RCC 7860 (cell line): ENCODE measurements at regions not wholly inside any gene's neighbourhood (a gene's known extent, or its start where the extent isn't known, plus 50 kb on each side); places are given as distances from the start of the nearest gene placed in this dataset.
"Not testable (repeated sequence)": the region's sequence is repeated elsewhere in the genome, so short reads cannot be mapped to it uniquely, and the experiment has no call there.

ENCODE experiments used
- DNase-seq: peaks from one replicate; pipeline ENCODE4 v3.0.0-alpha.2; 2015; ENCODE audit warnings: low spot score
- FAIRE-seq: peaks from 2 replicates; lab custom pipeline; 2012; peaks lifted over from hg19 to GRCh38; lab: Jason Lieb, UNC

DNA sequence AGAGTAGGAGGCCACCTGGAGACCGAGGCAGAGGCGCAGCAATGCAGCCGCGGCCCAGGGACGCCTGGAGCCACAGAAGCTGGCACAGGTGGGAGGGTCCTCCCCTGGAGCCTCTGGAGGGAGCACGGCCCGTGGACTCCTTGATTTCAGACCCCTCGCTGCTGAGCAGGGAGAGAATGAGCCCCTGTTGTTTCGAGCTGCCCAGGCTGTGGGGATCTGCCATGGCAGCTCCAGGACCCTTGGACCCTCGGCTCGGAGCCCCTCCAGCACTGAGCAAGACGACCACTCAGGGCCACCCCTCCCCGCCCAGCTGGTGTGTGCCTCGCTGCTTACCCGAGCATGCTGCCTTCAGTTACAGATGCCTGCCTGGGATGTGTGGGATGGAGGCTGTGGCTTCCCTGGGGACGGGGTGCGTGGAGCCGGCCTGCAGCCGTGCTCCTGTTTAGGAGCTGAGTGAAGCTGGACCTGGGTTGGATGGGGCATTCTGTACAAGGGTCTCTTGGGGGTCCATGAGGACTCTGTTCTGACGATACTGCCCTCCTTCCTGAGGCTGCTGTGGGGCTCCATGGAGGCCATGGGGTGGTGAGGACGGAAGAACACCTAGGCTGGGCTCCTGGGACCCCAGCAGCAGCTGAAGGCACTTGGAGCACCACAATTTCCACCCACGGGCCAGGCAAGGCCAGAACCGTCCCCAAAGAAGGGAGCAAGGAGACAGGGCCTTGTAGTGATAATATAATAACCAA, 115.1 kb upstream of the LPCAT1 start:
- DNase-seq (no peak), FAIRE-seq (no peak)

DNA sequence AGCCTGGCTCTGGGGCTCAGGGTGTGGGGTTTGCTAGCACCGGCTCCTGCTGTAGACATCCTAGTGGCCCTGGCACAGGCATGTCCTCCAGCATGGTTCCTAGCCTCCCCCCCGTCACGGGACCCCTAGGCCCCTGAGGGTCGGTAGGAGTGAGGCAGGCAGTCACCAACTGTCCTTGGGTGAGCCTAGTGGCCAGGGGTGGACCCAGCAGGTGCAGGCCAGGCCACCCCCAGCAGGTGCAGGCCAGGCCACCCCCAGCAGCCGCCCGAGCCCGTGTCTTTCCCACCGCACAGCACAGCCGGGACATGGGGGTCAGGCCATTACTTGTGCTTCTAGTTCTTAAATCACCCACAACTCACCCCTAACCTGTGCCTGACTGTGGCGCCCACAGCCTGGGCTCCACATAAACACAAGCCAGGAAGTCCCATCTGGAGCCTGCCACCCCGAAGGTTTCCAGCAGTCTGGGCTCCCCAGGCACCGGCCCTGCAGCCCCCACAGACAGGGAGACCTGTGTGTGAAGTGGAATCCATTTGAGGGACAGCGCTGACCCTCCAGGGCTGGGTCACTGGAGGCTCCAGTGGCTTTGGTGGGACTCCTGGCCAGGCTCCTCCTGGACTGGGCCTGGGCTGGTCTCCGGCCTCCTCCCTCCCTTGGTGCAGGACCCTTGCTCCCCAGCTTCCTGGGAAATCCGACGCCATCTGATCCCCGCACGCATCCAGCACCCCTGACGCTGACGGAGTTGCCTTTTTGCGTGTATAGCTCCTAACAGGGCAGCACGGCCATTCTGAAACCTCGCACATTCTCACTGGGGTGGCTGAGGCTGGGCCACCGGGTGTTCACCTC, 114.1 kb upstream of the LPCAT1 start:
- FAIRE-seq (no peak), DNase-seq (no peak)

DNA sequence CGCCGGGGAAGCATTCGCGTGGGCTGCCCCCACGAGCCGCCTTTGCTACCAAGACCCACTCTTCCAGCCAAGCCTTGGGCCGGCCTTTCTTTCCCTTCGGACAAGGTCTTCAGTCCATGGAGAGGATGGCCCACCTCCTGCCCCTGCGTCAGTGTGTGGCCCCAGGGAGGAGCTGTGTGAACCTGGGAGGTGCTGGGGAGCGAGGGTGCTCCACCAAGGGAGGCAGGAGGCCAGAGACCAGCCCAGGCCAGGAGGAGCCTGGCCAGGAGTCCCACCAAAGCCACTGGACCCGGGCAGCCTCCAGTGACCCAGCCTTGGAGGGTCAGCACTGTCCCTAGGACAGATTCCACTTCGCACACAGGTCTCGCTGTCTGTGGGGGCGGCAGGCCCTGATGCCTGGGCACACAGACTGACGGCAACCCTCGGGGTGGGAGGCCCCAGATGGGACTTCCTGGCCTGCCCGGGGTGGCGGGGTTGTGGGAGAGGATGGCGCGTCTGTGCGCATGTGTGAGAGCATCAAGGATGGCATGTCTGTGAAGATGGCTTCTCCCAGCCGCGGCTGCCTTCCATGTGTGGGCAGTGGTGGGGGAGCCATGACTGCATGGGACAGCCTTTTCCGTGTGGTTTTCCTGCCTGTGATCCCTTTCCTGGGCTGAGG, 113.3 kb upstream of the LPCAT1 start:
- FAIRE-seq: no peak
- DNase-seq: no peak

DNA sequence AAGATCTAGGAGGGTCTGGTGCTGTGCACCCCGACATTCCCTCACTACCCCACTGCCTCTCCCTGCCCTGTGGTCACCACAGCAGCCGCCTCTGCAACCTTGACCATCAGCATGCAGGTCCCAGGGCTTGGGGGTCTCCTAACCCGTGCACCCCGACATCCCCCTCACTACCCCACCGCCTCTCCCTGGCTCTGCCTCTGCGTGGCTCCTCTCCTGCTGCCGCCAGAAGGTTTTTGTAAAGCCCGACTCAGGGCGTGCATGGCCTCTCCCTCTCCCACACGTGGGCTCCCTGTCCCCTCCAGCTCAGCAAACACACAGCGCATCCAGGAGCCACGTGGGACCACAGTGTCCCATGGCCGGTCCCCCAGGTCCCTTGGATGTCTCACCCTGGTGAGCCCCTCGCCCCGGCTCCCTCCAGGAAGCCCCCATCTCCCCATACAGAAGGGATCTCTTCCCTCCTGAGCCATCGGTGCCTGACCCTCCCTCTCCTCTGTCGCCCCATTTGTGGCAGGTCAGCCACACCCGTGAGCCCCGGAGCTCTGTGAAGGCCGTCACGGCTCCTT, 112.5 kb upstream of the LPCAT1 start:
- not testable (repeated sequence) for FAIRE-seq

DNA sequence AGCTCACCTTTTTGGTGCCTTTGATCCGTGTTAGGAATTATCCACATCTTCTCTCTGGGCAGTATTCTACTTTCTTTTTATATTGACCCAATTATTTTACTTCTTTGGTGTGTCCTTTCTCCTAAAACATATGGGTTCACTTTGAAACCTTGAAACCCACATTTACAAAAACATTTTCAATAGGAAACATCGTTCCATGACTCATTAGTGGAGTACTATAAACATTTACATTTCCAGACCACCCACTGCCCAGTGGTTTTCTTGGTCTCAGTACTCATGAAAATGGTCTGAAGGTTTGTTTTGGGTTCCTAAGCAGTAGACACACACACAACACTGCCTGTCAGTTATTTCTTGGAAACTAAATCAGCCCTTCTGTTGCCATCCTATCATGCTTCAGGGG, 111.7 kb upstream of the LPCAT1 start:
- DNase-seq, FAIRE-seq: not testable (repeated sequence)

More for the DNA sequence above, 112.5 kb upstream of the LPCAT1 start:
- not testable (repeated sequence) for DNase-seq

DNA sequence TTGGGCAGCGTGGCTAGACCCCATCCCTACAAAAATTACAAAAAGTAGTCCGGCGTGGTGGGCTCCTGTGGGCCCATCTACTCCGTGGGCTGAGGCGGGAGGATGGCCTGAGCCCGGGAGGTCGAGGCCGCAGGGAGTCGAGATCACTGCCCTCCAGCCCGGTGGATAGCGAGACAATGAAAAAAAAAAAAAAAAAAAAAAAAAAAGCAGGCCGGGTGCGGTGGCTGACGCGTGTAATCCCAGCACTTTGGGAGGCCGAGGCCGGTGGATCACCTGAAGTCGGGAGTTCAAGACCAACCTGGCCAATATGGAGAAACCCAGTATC, 110.5 kb upstream of the LPCAT1 start:
- no peak for FAIRE-seq
- no peak for DNase-seq

DNA sequence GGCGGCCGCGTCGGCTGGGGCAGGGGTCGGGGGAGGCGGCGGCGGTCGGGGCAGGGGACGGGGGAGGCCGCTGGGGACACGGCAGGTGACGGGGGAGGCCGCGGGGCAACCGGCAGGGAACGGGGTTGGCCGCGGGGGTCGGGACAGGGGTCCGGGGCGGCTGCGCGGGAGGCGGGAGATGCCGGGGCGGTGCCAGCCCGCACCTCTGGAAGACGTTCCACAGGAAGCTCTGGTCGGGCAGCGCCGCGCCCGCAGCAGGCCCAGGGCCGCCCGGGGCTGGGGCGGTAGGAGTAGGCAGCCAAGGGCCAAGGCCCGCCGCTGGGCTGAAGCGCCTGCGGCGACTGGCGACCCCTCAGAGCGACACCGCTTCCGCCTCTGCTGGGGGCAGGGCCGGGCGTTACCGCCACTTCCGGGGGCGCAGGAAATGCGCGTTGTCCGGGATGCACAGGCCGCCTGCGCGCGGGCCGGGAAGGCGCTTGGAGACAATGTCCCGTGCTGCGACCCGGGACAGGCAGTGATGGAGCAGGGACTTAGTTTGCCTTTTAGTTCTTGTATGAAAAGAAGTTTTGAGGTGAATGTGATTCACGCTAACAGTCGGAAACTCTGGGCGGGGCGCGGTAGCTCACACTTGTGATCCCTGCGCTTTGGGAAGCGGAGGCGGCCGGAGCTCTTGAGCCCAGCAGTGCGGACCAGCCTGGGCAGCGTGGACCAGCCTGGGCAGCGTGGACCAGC, 110.0 kb upstream of the LPCAT1 start:
- no peak for FAIRE-seq
- DNase-seq: no peak

DNA sequence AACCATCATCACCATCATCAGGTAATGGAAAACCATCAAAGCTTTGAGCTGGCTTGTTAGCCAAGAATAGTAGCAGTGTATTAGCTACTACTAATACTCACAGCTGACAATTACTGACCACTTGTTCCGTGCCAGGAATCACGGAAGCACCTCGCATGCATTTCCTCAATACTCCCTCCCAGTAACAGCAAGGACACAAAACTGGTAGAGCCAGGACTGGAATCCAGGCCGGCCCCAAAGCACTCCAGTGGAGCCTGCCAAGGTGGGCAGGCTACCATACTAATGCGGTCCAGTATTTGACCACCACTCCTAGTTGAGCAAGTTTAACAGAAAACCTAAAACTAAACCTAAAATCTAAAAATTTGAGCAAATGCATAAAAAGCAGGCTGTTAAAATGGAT, 107.2 kb upstream of the LPCAT1 start:
- FAIRE-seq, DNase-seq: not testable (repeated sequence)

DNA sequence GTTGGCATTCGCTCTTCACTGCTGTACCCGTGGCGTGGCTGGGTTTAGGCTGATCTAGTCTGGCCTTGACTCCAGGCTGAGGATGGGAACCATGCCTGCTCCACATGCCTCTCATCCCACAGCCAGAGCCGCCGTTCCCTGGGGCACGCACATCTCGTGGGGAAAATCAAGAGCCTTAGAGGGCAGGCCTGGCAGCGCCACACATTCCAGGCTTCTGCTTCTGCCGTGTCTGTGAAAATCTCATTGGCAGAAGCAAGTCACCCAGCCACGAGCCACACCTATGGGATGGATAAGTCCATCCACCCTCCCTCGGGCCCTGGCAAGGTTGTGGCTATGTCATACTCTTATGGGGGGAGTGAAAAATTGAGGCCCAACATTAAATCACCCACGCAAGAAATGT, 102.6 kb upstream of the LPCAT1 start:
- FAIRE-seq: not testable (repeated sequence)

DNA sequence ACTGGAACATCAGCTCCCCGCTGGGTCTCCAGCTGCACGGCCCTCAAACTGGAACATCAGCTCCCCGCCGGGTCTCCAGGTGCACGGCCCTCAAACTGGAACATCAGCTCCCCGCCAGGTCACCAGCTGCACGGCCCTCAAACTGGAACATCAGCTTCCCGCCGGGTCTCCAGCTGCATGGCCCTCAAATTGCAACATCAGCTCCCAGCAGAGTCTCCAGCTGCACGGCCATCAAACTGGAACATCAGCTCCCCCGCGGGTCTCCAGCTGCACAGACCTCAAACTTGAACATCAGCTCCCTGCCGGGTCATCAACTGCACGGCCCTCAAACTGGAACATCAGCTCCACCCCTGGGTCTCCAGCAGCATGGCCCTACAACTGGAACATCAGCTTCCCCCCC, 95.8 kb upstream of the LPCAT1 start:
- not testable (repeated sequence) for DNase-seq, FAIRE-seq

More for the DNA sequence above, 102.6 kb upstream of the LPCAT1 start:
- not testable (repeated sequence) for DNase-seq

DNA sequence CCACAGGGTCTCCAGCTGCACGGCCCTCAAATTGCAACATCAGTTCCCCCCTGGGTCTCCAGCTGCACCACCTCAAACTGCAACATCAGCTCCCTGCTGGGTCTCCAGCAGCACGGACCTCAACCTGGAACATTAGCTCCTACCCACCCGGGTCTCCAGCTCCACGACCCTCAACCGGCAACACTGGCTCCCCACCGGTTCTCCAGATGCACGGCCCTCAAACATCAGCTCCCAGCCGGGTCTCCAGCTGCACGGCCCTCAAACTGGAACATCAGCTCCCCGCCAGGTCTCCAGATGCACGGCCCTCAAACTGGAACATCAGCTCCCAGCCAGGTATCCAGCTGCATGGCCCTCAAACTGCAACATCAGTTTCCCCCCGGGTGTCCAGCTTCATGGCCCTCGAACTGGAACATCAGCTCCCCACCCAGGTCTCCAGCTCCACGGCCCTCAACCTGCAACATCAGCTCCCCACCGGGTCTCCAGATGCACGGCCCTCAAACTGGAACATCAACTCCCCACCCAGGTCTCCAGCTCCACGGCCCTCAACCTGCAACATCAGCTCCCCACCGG, 94.6 kb upstream of the LPCAT1 start:
- DNase-seq, FAIRE-seq: not testable (repeated sequence)

DNA sequence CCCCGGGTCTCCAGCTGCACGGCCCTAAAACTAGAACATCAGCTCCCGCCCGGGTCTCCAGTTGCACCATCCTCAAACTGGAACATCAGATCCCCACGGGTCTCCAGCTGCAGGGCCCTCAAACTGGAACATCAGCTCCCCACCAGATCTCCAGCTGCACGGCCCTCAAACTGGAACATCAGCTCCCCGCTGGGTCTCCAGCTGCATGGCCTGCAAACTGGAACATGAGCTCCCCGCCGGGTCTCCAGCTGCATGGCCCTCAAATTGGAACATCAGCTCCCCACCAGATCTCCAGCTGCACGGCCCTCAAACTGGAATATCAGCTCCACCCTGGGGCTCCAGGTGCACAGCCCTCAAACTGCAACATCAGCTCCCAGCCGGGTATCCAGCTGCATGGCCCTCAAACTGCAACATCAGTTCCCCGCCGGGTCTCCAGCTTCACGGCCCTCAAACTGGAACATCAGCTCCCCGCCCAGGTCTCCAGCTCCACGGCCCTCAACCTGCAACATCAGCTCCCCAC, 93.5 kb upstream of the LPCAT1 start:
- DNase-seq, FAIRE-seq: not testable (repeated sequence)

DNA sequence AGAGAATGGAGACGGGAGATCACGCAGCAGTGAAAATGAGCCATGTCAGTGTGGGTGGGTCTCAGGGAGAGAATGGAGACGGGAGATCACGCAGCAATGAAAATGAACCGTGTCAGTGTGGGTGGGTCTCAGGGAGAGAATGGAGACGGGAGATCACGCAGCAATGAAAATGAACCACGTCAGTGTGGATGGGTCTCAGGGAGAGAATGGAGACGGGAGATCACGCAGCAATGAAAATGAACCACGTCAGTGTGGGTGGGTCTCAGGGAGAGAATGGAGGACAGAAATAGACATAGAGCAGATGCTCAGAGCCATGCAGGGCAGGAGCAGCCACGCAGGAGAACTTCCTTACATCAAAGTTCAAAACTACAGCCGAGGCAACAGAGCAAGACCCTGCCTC, 89.8 kb upstream of the LPCAT1 start:
- FAIRE-seq: not testable (repeated sequence)

DNA sequence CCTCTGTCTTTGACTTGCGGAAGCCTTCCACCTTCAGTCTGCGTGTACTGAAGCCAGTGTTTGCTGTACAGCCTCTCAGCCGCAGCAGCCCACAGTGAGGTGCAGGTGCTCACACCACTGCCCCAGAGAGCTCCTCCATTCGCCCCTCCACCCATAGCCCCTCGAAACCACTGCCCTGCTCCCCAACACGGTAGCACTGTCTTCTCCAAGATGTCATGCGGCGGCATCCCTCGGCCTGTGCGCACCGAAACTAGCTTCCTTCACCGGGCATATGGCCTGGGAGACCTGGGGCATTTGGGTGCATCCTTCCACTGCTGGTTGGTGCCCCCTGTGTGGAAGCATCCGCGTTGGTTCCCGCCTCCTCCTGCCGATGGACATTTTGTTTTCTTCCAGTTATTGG, 86.8 kb upstream of the LPCAT1 start:
- FAIRE-seq, DNase-seq: not testable (repeated sequence)

More for the DNA sequence above, 89.8 kb upstream of the LPCAT1 start:
- DNase-seq: not testable (repeated sequence)

DNA sequence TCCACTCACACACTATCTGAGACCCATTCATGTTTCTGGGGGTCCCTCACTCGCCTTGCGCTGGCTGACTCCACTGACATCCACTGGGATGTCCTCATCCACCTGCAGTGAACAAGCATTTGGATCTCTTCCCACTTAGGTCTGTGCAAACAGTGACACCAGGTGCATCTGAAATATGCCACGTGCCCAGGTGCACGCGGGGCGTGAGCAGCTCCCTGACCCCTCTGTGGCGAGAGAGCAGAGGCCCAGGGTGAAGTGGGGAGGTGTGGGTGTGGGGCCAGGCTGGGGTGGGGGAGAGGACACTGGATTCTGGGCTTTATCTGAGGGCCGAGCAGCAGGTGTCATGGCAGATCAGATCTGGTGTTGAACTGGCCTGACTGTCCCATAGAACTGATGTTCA, 85.4 kb upstream of the LPCAT1 start:
- not testable (repeated sequence) for DNase-seq, FAIRE-seq

DNA sequence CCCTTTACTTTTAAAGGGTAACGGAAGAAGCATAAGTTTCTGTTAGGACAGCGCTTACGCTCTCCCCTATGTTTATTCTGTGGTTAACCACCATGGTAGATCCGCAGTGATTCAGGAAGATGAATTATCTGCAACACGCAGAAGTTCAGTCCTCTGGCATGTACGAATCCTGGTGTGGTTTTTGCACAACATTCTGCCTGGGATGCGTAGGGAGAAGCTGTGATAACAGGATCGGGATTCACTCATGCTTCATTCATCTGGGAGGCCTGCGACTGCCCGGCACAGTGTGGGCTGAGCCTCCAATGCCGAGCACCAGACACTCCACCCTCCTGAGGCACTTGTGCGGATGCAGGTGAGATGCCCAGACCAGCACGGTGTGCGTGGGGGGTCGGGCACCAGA, 84.6 kb upstream of the LPCAT1 start:
- DNase-seq: peak; percentile 89
- FAIRE-seq: peak; percentile 99

DNA sequence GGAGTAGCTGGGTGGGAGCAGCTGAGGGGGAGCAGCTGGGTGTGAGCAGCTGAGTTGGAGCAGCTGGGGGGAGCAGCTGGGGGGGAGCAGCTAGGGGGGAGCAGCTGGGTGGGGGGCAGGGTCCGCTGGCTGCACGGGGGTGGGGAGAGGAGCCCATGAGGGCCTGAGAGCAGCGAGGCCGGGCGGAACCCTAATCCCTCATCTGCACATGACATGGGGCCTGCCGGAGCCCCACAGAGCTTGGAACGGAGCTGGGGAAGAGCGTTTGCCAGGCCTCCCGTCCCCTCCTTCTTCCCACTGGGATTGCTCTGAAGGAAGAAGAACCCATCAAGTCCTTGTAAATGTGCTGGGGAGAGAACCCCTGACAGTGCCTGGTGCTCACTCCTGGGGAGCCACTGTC, 83.2 kb upstream of the LPCAT1 start:
- not testable (repeated sequence) for FAIRE-seq, DNase-seq

DNA sequence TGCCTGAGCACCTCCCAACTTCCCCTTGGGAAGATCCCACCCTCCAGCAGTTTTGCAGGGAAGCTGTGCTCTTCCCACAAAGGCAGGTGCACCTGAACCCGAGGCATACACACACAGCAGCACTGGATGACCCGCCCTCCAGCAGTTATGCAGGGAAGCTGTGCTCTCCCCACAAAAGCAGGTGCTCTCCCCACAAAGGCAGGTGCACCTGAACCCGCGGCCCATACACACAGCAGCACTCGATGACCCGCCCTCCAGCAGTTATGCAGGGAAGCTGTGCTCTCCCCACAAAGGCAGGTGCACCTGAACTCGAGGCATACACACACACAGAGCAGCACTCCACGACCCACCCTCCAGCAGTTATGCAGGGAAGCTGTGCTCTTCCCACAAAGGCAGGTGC, 80.2 kb upstream of the LPCAT1 start:
- FAIRE-seq, DNase-seq: not testable (repeated sequence)

DNA sequence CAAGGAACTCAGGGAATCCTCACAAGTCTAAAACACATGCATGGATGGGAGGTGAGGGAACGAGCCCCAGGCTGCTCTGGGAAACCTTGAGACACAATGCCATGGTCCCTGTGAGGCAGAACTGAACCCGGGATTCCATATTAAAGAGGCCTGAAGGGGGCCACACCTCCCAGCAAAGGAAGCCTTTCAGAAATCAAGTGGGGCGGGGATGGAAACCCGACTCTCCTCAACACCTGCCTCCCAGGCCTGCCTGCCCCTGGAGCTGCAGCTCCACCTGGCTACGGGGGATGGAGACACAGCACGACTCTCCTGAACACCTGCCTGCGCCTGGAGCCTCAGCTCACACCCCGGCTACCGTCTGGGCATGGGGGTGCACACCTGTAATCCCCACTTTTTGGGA, 77.8 kb upstream of the LPCAT1 start:
- DNase-seq, FAIRE-seq: not testable (repeated sequence)
